IPS-NIHi7 (cell line): ENCODE measurements at regions not wholly inside any gene's neighbourhood (a gene's known extent, or its start where the extent isn't known, plus 50 kb on each side); places are given as distances from the start of the nearest gene placed in this dataset.

Source experiments
- DNase-seq: peaks from one replicate; pipeline ENCODE4 v3.0.0; 2012; ENCODE audit warnings: mixed read lengths; ENCODE audit errors: extremely low spot score

- DNase-seq = no peak
Observed at GRCh38 chr15:70306582-70306981, 208.9 kb upstream of the TLE3 start.

DNA sequence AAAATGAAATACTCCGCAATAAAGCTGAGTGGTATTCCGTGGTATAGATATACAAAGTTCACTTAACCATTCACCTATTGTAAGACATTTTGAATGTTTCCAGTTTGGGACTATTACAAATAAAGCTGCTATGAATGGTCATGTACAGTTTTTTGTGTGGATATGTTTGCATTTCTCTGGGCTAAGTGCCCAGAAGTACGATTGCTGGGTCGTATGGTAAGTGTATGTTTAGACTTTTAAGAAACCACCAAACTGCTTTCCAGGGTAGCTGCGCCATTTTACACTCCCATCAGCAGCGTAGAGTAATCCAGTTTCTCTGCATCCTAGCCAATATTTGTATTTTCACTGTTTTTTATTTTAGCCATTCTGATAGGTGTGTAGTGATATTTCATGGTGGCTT is 208.4 kb upstream of the TLE3 start:
- no peak for DNase-seq

- DNase-seq = no peak
Observed at GRCh38 chr15:70303981-70304380, 206.3 kb upstream of the TLE3 start.

- no peak for DNase-seq
Observed at GRCh38 chr15:70302360-70302759, 204.6 kb upstream of the TLE3 start.

- DNase-seq = no peak
Observed at GRCh38 chr15:70301396-70301795, 203.7 kb upstream of the TLE3 start.

DNA sequence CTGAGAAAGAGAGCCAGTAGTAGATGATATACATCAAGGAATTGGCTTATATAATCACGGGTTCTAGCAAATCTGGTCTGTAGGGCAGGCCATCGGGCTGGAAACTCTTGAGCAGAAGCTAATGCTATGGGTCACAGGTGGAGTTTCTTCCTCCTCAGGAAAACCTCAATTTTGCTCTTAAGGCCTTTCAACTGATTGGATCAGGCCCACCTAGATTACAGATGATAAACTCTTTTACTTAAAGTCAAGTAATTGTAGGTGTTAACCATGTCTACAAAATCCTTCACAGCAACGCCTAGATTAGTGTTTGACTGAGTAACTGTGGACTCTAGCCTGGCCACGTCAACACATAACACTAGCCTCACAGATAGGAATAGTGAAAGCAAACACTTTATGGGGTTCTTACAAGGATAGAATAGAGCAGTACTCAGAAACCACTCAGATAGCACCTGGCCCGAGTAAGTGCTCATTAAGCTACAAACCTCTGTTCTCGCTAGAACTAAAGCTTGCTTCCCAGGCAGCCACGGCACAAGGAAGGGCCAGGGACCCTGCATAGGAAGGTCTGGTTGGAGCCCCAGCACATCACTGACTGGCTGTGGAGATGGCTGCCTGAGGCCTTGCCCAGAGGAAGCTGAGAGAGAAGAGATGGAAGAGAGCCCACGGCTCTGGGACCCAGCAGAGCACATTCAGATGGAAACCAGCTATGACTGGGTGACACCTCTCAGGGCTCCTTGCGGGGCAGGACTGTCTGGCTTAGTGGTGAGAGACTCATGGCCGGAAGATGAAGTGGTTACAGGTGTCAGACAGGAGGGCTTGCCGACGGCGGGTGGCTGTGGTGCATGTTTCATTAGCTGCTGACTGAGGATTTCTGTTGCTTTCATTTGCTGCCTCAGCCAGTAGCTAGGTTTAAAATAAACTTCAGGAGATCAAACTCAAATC is 202.5 kb upstream of the TLE3 start:
- no peak for DNase-seq

- DNase-seq = no peak
Observed at GRCh38 chr15:70297465-70298058, 199.8 kb upstream of the TLE3 start.

DNA sequence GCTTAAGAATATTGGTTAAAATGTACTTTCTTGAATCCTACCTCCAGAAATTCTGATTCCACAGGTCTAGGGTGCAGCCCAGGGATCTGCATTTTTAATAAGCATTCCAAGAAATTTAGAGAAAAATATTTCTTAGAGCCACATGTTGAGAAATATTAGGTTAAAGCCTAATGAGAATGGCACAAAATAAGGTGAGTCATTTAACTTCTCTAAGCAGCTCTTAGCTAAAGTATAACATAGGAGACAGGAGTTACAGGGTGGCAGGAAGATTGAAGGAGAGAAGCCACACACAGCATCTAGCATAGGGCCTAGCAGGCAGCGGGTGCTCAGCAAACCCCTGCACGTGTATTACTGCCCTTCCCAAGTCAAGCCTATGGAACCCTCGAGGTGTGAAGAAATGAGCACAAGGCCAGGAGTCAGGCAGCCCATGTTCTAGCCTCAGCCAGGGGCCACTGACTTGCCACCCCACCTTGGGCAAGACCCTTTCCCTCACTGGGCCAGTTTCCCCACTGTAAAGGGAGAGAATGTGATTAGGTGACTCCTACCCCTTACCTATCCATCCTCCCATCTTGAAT is 197.1 kb upstream of the TLE3 start:
- no peak for DNase-seq

DNA sequence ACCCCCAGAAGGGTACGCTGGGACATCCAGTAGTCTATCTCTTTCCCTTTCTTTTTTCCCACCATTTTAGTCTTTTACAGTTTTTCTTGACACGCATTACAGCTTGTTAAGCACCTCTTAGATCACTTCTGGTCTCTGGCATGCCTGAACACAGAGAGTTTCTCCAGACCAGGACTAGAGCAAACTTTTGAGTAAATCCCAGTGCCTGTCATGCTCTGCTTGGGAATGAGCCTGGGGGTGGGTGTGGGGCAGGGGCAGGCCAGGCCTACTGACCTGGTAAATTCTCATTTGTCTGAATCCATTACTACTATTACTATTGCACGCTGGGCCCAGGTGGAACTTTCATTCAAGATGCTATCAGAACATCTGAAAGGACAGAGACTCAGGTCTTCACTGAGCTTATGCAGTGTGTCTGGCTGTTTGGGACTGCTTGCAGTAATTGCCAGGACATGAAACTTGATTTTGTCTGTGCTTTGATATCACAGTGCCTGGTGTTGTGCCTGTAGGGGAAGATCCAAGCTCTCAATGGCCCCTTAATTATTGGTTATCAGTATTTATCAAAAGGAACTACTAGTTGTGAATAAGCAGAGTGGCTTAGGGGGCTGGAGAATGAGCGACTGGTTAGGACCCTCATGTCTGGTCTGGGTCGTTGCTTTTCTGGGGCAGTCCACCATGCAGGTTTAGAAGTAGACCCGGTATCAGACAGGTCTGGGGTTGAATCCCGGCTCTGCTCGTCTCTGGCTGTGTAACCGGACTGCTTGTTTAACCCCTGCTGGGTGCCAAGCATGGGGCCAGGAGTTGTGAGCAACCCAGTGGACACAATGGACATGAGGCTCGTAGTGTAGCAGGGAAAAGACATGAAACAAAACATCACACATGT is 196.1 kb upstream of the TLE3 start:
- DNase-seq = no peak

DNA sequence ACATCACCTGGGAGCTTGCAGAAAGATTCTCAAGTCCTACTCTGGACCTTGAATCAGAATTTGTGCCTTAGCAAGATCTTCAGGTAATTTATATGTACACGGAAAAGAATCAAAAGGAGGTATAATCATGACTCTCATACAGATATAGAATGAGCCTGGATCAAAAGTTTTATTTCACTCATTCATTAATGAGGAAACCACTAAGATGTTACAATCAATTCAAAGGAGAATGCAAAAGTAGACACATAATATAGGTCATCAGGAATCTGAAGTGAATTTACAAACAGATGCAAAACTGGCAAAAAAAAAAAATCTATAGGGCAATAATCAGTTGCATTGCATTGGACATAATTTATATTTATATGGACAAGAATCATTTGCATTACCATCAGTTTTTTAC is 195.4 kb upstream of the TLE3 start:
- DNase-seq = no peak

GRCh38 chr15:70292076-70292760 is 194.5 kb upstream of the TLE3 start:
- no peak for DNase-seq

GRCh38 chr15:70291305-70292075 is 193.8 kb upstream of the TLE3 start:
- DNase-seq = no peak

DNA sequence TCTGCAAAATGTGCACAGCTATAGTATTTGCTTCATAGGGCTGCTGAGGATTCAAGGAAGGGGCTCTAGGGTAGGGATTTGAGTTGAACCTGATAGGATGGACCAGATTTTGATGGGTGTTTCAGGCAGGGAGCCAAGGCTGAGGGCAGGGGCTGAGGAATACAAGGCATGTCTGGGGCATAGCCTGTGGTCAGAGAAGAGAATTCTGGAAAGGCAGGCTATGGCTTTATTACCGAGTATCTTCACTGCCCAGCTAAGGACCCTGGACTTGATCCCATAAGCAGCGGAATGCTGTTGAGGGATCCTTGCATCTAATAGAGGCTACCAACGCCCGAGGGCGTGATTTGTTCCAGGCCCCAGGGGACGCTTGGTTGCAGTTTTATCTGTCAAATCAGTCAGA is 193.0 kb upstream of the TLE3 start:
- DNase-seq = no peak

- DNase-seq = peak; percentile 56
Observed at GRCh38 chr15:70289191-70289955, 191.7 kb upstream of the TLE3 start.

- DNase-seq = no peak
Observed at GRCh38 chr15:70286113-70286806, 188.5 kb upstream of the TLE3 start.

- DNase-seq = no peak
Observed at GRCh38 chr15:70284438-70285214, 186.9 kb upstream of the TLE3 start.

- DNase-seq = no peak
Observed at GRCh38 chr15:70283511-70283910, 185.8 kb upstream of the TLE3 start.

DNA sequence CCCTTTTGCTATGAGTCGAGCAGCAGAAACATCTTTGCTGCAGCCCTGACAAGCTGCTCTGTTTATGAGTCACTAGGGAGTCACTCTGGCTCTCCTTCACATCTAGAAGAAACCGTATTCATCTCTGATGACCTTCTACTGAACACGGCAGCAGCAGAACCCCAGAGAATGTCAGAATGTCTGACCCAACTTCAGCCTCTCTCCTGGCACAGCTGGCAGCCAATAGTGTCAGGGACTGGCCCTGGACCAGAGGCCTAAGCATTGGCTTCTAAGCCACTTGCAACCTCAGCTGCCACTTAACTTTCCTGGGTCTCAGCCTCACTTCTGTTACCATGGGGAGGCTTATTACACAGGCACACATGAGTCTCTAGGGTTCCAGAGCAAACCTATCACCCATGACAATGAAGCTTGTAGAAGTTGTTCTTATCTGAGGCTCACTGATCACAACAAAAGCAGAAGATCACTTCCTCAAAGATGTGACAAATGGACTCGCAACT is 184.1 kb upstream of the TLE3 start:
- no peak for DNase-seq
